NCI-H2227 treated with DMSO at 0.1 percent for 48 hours (cell line): ENCODE measurements at regions not wholly inside any gene's neighbourhood (a gene's known extent, or its start where the extent isn't known, plus 50 kb on each side); places are given as distances from the start of the nearest gene placed in this dataset.

Source experiments
- DNase-seq: peaks from one replicate; lab custom pipeline; 2025; lab: John Stamatoyannopoulos, UW

GRCh38 chr17:77656054-77656453 lies 302.4 kb upstream of the TNRC6C start:
- no peak for DNase-seq

- DNase-seq: no peak
Measured at GRCh38 chr17:77657839-77658238, 300.7 kb upstream of the TNRC6C start.

GRCh38 chr17:77660524-77660923 lies 298.0 kb upstream of the TNRC6C start:
- no peak for DNase-seq

GRCh38 chr17:77662833-77663232 lies 295.7 kb upstream of the TNRC6C start:
- DNase-seq: no peak

GRCh38 chr17:77664097-77664729 lies 294.3 kb upstream of the TNRC6C start:
- DNase-seq: no peak

- no peak for DNase-seq
Measured at GRCh38 chr17:77665833-77666232, 292.7 kb upstream of the TNRC6C start.

GRCh38 chr17:77666462-77666861 lies 292.0 kb upstream of the TNRC6C start:
- no peak for DNase-seq

- DNase-seq: no peak
Measured at GRCh38 chr17:77666881-77667395, 291.6 kb upstream of the TNRC6C start.

- no peak for DNase-seq
Measured at GRCh38 chr17:77667478-77667877, 291.0 kb upstream of the TNRC6C start.

GRCh38 chr17:77668518-77668917 lies 290.0 kb upstream of the TNRC6C start:
- DNase-seq: no peak

GRCh38 chr17:77670173-77670572 lies 288.3 kb upstream of the TNRC6C start:
- no peak for DNase-seq

- DNase-seq: no peak
Measured at GRCh38 chr17:77674358-77674757, 284.1 kb upstream of the TNRC6C start.

- DNase-seq: no peak
Measured at GRCh38 chr17:77675411-77675810, 283.1 kb upstream of the TNRC6C start.

- no peak for DNase-seq
Measured at GRCh38 chr17:77675816-77676215, 282.7 kb upstream of the TNRC6C start.

- DNase-seq: no peak
Measured at GRCh38 chr17:77676237-77676661, 282.3 kb upstream of the TNRC6C start.

- no peak for DNase-seq
Measured at GRCh38 chr17:77677211-77677610, 281.3 kb upstream of the TNRC6C start.

GRCh38 chr17:77677630-77678029 lies 280.9 kb upstream of the TNRC6C start:
- DNase-seq: no peak

- no peak for DNase-seq
Measured at GRCh38 chr17:77679589-77679988, 278.9 kb upstream of the TNRC6C start.

- no peak for DNase-seq
Measured at GRCh38 chr17:77681861-77682260, 276.6 kb upstream of the TNRC6C start.

- DNase-seq: no peak
Measured at GRCh38 chr17:77684803-77685798, 273.4 kb upstream of the TNRC6C start.

GRCh38 chr17:77685881-77686486 lies 272.5 kb upstream of the TNRC6C start:
- DNase-seq: no peak

- peak; percentile 19 for DNase-seq
Measured at GRCh38 chr17:77686903-77687302, 271.6 kb upstream of the TNRC6C start.

- no peak for DNase-seq
Measured at GRCh38 chr17:77687417-77687816, 271.1 kb upstream of the TNRC6C start.
